Ishikawa (cell line): ENCODE measurements at regions not wholly inside any gene's neighbourhood (a gene's known extent, or its start where the extent isn't known, plus 50 kb on each side); places are given as distances from the start of the nearest gene placed in this dataset.

Source experiments
- NFIC ChIP-seq: IDR thresholded peaks from 2 replicates; pipeline ENCODE4 v1.6.1; 2012
- TAF1 ChIP-seq: IDR thresholded peaks from 2 replicates; pipeline ENCODE4 v1.6.1; 2012; ENCODE audit warnings: low read depth, mild to moderate bottlenecking
- TF ChIP-seq, protein P1 (sequence below): IDR thresholded peaks from 2 replicates; pipeline ENCODE4 v1.6.1; 2012

DNA sequence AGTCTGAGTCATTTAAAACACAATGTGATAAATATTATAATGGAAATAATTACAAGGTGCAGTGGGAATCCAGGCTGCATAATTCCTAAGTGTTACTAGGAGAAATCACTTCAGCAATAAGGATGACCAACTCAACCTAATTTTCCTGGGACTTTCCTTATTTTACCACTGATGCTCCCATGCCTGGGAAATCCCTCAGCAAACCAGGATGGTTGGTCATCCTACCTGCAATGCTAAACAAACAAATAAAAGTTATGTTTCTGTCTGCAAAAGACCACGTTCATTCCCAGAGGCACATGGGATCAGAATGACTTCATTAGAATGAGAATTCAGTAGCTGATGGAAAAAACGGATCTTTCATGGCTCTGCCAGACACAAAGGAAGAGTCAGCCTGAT lies 130.8 kb upstream of the RAP1B start:
- TF ChIP-seq, protein P1, sequence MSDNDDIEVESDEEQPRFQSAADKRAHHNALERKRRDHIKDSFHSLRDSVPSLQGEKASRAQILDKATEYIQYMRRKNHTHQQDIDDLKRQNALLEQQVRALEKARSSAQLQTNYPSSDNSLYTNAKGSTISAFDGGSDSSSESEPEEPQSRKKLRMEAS, result no peak
- TF ChIP-seq TAF1, result no peak
- no peak for TF ChIP-seq NFIC
